ENCODE measurements at regions not wholly inside any gene's neighbourhood (a gene's known extent, or its start where the extent isn't known, plus 50 kb on each side); places are given as distances from the start of the nearest gene placed in this dataset.

DNA sequence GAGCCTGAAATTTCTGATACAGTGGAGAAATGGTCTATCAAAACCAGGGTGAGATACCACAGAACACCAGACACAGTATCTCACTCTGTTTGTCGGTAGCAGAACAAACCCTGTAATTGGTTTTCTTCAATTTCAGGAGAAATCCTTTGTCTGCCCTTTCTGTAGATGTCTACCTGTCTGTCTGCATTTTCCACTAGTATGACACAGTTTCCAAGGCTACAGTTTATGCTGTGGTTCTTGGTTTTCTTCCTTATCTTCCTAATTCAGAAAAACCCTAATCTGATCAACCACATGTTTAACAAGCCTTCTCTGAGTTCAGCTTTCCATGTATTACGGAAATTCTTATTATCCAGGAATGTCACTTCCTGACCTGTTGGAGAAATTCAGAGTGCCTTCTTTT is 70.8 kb downstream of the SCN11A start:
- Mint-ChIP-seq H3K4me3 (no peak overlapping the region), H3K27me3 (peaks cover 32% of the 10 kb centered on the region), H3K27ac (no peak overlapping the region), H3K4me1 (no peaks in the 10 kb centered on the region), H3K36me3 (ENCODE audit: low read depth) (no peaks in the 10 kb centered on the region)
- no peak for DNase-seq
- H3K9me3 ChIP-seq (ENCODE audit: control insufficient read depth, low read length, poor library complexity, severe bottlenecking): no peaks in the 10 kb centered on the region
- no peak for ATAC-seq

DNA sequence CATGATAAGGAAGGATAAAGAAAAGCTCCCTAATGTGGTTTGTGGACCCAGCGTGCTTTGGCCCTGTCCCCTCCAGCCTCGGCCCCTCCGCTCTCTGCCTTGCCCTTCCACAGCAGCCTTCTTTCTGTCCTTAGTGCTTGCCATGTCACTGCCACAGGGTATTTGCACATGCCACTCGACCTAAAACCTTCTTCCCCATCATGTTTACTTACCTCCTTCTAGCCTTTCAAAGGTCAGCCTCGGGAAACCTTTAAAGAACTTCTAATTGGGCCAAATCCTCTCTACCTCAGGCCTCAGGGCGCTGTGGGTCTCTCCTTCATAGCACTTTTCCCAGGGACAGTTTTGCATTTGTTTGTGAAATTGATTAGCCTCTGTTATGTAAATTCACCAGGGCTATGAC is 73.0 kb downstream of the SCN11A start:
- no peaks in the 10 kb centered on the region for H3K9me3 ChIP-seq (ENCODE audit: control insufficient read depth, low read length, poor library complexity, severe bottlenecking)
- Mint-ChIP-seq H3K4me1 (no peaks in the 10 kb centered on the region), H3K4me3 (no peak overlapping the region), H3K36me3 (ENCODE audit: low read depth) (no peaks in the 10 kb centered on the region), H3K27ac (no peak overlapping the region), H3K27me3 (peaks cover 32% of the 10 kb centered on the region)
- DNase-seq: no peak
- ATAC-seq: no peak

DNA sequence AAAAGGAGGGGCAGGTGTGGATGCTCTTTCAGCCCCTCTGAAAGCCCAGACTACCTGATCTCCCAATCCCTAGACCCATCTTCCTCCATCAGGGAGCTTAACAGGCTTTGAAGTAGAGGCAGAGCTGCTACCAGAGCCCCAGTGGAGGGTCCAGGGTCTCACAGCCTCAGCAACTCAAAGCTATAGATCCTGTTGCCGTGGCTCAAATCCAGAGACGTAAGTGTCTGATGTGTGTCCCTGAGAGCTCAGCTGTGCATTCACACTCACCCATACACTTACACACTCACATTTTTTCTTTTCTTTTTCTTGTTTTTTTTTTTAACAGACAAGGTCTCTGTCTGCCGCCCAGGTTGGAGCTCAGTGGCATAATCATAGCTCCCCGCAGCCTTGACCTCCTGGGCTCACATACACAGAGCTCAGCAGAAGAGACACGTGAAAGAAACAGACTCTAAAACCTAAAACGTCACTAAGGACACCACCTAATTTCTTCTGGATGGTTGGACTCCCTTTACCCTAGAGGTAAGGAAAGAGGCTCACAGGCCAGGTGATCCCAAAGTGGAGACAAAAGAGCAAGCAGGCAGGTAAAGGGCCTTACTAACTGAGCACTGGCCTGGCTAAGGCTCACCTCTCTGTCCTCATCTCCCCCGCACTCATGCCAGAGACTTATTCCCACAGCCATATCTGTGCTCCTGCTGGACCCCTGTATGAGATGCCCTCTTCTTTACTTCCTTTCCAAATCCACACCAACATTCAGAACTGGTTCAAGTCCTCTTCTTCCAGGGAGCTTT is 80.7 kb downstream of the SCN11A start:
- H3K27ac Mint-ChIP-seq: no peak overlapping the region
- no peaks in the 10 kb centered on the region for H3K36me3 Mint-ChIP-seq (ENCODE audit: low read depth)
- H3K4me1 Mint-ChIP-seq: no peaks in the 10 kb centered on the region
- peaks cover 29% of the 10 kb centered on the region for H3K27me3 Mint-ChIP-seq
- no peak for ATAC-seq
- no peak overlapping the region for H3K4me3 Mint-ChIP-seq
- DNase-seq: no peak
- no peaks in the 10 kb centered on the region for H3K9me3 ChIP-seq (ENCODE audit: control insufficient read depth, low read length, poor library complexity, severe bottlenecking)

DNA sequence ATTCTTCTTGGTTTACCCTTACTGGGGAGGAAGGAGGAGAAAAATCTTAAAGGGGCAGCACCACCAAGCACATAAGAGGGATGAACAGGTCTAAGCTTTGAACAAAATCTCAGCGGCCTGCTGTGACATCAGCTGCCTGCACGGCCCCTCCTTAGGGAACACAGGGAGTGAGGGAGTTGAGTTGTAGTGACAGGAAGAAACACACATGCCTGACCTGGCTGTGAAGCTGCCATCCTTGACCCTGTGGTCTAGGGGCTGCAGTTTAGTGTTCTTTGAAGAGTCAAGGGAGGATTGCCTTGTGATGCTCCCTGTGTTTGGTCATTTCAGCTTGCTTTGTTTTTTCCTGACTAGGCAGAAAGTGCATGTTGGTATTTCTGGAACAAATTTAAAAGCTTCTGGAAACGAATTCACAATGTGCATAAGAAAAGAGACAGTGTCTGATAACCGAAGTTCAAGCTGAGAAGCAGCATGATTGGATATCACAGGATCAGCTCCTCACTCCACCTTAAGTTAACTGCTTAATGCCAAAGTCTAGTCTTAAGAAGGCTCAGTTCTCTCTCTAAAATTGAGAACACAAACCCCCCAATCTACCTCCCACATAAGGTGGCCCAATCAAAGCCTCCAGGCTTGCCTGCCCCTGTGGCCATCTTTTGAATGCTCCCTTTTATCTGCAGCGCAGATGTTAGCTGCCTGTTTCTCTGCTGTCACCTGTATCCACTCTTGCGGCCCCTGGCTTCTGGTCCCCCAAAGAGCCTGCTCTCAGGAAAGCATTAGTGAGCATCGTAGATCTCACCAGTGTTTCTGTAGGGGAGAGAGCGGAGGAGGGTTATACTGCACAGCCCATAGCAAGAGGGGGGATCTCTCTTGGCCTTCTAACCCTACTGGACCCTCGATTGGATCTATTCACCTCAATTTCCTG is 82.2 kb downstream of the SCN11A start:
- ATAC-seq (no peak), DNase-seq (no peak)
- H3K9me3 ChIP-seq (ENCODE audit: control insufficient read depth, low read length, poor library complexity, severe bottlenecking): no peaks in the 10 kb centered on the region
- Mint-ChIP-seq H3K4me1 (no peaks in the 10 kb centered on the region), H3K4me3 (no peak overlapping the region), H3K27ac (no peak overlapping the region), H3K36me3 (ENCODE audit: low read depth) (no peaks in the 10 kb centered on the region), H3K27me3 (peaks cover 29% of the 10 kb centered on the region)

DNA sequence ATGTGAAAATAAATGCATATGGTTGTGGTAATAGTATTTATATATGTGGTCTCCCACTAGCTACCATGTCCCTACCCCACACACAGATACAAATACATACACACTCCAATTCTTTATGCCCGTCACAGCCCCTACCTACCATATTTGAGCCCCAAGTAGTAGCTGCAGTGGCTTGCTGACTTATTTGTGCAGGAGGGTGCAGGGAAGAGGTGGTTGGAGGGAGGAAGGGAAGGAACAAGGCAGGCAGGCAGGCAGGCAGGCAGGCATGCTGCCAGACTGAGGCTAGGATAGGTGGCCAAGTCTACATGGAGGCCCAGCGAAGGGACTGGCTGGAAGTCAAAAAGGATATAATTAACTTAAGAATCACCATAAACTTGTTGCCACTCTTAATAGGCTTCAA is 82.9 kb downstream of the SCN11A start:
- peaks cover 29% of the 10 kb centered on the region for H3K27me3 Mint-ChIP-seq
- no peak for DNase-seq
- no peak for ATAC-seq
- no peaks in the 10 kb centered on the region for H3K9me3 ChIP-seq (ENCODE audit: control insufficient read depth, low read length, poor library complexity, severe bottlenecking)
- H3K27ac Mint-ChIP-seq: no peak overlapping the region
- no peaks in the 10 kb centered on the region for H3K36me3 Mint-ChIP-seq (ENCODE audit: low read depth)
- no peaks in the 10 kb centered on the region for H3K4me1 Mint-ChIP-seq
- H3K4me3 Mint-ChIP-seq: no peak overlapping the region

DNA sequence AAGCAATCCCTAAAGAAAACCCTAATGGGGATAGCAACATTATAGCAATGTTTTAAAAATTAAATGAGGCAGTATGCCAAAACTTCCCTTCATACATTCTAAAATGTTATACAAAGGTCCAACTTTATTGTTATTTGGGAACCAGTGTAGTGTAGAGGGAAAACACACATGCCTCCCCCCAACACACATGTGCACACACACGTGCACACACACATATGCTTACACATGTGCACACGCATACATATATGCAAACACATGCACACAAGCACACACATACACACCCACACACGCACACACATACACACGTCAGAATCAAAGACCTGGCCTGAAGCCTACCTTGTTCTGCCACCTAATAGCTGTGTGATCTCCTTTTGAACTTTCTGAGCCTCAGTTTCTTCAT is 83.3 kb downstream of the SCN11A start:
- Mint-ChIP-seq H3K27ac (no peak overlapping the region), H3K4me1 (no peaks in the 10 kb centered on the region), H3K27me3 (peaks cover 29% of the 10 kb centered on the region), H3K4me3 (no peak overlapping the region), H3K36me3 (ENCODE audit: low read depth) (no peaks in the 10 kb centered on the region)
- DNase-seq (no peak), ATAC-seq (no peak)
- H3K9me3 ChIP-seq (ENCODE audit: control insufficient read depth, low read length, poor library complexity, severe bottlenecking): no peaks in the 10 kb centered on the region

DNA sequence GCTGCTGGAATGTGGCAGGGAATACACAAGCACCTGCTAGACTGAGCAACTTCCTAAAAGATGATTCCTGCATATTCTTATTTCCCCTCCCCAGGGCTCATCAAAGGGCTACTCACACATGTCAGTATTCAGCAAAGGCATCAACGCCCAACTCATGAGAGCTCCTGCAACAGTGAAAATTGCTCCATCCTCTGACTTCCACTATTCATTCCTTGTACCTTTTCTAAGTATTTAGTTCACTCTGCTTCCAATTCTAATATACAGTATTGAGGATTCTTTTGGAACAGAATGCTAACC is 84.1 kb downstream of the SCN11A start:
- no peak for DNase-seq
- H3K27ac Mint-ChIP-seq: no peak overlapping the region
- no peak overlapping the region for H3K4me3 Mint-ChIP-seq
- no peaks in the 10 kb centered on the region for H3K9me3 ChIP-seq (ENCODE audit: control insufficient read depth, low read length, poor library complexity, severe bottlenecking)
- ATAC-seq: no peak
- no peaks in the 10 kb centered on the region for H3K36me3 Mint-ChIP-seq (ENCODE audit: low read depth)
- no peaks in the 10 kb centered on the region for H3K4me1 Mint-ChIP-seq
- peaks cover 26% of the 10 kb centered on the region for H3K27me3 Mint-ChIP-seq

- no peak for ATAC-seq
- DNase-seq: no peak
- Mint-ChIP-seq H3K4me1 (peaks cover 3% of the 10 kb centered on the region), H3K4me3 (no peak overlapping the region), H3K27me3 (peaks cover 24% of the 10 kb centered on the region), H3K27ac (no peak overlapping the region), H3K36me3 (ENCODE audit: low read depth) (no peaks in the 10 kb centered on the region)
- no peaks in the 10 kb centered on the region for H3K9me3 ChIP-seq (ENCODE audit: control insufficient read depth, low read length, poor library complexity, severe bottlenecking)
These were observed 84.7 kb downstream of the SCN11A start for GRCh38 chr3:38966811-38967692.

- no peak for ATAC-seq
- H3K27ac Mint-ChIP-seq: no peak overlapping the region
- no peak overlapping the region for H3K4me3 Mint-ChIP-seq
- no peaks in the 10 kb centered on the region for H3K9me3 ChIP-seq (ENCODE audit: control insufficient read depth, low read length, poor library complexity, severe bottlenecking)
- H3K4me1 Mint-ChIP-seq: peaks cover 11% of the 10 kb centered on the region
- H3K27me3 Mint-ChIP-seq: peaks cover 6% of the 10 kb centered on the region
- no peak for DNase-seq
- H3K36me3 Mint-ChIP-seq (ENCODE audit: low read depth): no peaks in the 10 kb centered on the region
These were observed 87.1 kb downstream of the SCN11A start for GRCh38 chr3:38964646-38965045.

- ATAC-seq: no peak
- H3K4me3 Mint-ChIP-seq: no peak overlapping the region
- no peak overlapping the region for H3K27ac Mint-ChIP-seq
- H3K36me3 Mint-ChIP-seq (ENCODE audit: low read depth): no peaks in the 10 kb centered on the region
- H3K9me3 ChIP-seq (ENCODE audit: control insufficient read depth, low read length, poor library complexity, severe bottlenecking): no peaks in the 10 kb centered on the region
- H3K4me1 Mint-ChIP-seq: peaks cover 11% of the 10 kb centered on the region
- DNase-seq: no peak
- H3K27me3 Mint-ChIP-seq: peaks cover 5% of the 10 kb centered on the region
These were observed 87.5 kb downstream of the SCN11A start for GRCh38 chr3:38964204-38964603.

DNA sequence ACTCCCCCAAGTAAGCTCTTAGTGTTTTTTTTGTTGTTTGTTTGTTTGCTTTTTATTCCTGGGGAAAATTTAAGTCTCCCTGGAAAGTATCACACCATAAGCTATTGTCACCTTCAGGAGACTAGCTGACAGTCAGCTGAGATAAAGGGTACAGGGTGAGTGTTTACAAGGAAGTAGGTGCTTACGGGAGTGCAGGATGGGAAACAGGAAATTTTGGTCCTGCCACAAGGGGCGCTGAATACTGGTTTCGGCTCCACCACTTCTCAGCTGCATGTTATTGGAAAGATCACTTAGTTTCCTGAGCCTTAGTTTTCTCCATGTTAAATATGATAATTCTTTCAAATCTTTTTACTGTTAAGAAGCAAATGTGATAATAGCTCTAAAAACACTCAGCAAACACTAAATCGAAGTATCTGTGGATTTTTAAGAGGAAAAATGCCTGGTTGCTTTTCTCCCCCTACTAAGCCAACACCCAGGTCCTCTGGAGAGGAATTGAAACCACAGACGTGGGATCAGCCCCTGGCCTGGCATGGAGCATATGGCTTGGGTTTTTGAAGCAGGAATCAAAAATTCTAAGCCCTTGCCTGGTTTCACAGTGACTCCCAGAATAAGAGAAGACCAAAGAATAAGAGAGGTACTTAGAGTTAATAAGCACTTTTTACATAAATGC is 90.7 kb downstream of the SCN11A start:
- Mint-ChIP-seq H3K4me1 (peaks cover 11% of the 10 kb centered on the region), H3K27me3 (peaks cover 5% of the 10 kb centered on the region), H3K4me3 (no peak overlapping the region), H3K36me3 (ENCODE audit: low read depth) (no peaks in the 10 kb centered on the region), H3K27ac (peak overlapping the region; percentile 39)
- ATAC-seq: peak; percentile 53
- no peaks in the 10 kb centered on the region for H3K9me3 ChIP-seq (ENCODE audit: control insufficient read depth, low read length, poor library complexity, severe bottlenecking)
- no peak for DNase-seq

GRCh38 chr3:38960042-38960622 is 91.6 kb downstream of the SCN11A start:
- H3K4me1 Mint-ChIP-seq: peaks cover 11% of the 10 kb centered on the region
- H3K9me3 ChIP-seq (ENCODE audit: control insufficient read depth, low read length, poor library complexity, severe bottlenecking): no peaks in the 10 kb centered on the region
- H3K27ac Mint-ChIP-seq: no peak overlapping the region
- ATAC-seq (no peak), DNase-seq (no peak)
- no peak overlapping the region for H3K4me3 Mint-ChIP-seq
- peaks cover 5% of the 10 kb centered on the region for H3K27me3 Mint-ChIP-seq
- no peaks in the 10 kb centered on the region for H3K36me3 Mint-ChIP-seq (ENCODE audit: low read depth)

Data from T-helper 17 cell (primary cell).